DOHH2 (cell line): ENCODE measurements at regions not wholly inside any gene's neighbourhood (a gene's known extent, or its start where the extent isn't known, plus 50 kb on each side); places are given as distances from the start of the nearest gene placed in this dataset.

Source experiments
- EZH2phosphoT487 ChIP-seq: fragments of 200-600 bp; sonication (generic); IDR thresholded peaks from 2 replicates; pipeline ENCODE4 v1.6.1; 2017; ENCODE audit warnings: borderline replicate concordance, mild to moderate bottlenecking, antibody characterized with exemption, low read length, moderate library complexity, mixed read lengths
- TF ChIP-seq, protein P1 (sequence below): fragments of 200-600 bp; sonication (generic); IDR thresholded peaks from one replicate; pipeline ENCODE4 v1.5.1; 2014; ENCODE audit warnings: antibody characterized with exemption, mild to moderate bottlenecking, low read depth, low read length; ENCODE audit not compliant: poor library complexity, severe bottlenecking

DNA sequence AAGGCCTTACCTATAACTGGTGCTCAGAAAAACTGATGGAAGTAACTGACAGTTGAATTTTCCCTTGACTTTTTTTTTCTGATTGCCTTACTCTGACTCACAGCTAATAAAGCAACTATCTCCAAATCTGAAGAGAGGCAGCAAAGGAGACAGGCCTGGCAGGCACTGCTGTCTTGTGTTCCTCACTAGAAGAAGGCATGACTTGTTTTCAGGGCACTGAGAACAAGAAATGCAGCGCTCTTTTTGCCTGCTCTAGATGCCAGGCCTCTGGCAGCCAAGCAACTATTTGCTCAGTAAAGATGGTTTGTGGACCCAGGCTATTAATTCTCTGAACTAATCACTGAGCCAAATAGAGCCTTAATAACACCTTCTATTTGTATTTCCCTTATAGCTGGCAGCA lies 155.1 kb downstream of the PRDM13 start:
- TF ChIP-seq, protein P1, sequence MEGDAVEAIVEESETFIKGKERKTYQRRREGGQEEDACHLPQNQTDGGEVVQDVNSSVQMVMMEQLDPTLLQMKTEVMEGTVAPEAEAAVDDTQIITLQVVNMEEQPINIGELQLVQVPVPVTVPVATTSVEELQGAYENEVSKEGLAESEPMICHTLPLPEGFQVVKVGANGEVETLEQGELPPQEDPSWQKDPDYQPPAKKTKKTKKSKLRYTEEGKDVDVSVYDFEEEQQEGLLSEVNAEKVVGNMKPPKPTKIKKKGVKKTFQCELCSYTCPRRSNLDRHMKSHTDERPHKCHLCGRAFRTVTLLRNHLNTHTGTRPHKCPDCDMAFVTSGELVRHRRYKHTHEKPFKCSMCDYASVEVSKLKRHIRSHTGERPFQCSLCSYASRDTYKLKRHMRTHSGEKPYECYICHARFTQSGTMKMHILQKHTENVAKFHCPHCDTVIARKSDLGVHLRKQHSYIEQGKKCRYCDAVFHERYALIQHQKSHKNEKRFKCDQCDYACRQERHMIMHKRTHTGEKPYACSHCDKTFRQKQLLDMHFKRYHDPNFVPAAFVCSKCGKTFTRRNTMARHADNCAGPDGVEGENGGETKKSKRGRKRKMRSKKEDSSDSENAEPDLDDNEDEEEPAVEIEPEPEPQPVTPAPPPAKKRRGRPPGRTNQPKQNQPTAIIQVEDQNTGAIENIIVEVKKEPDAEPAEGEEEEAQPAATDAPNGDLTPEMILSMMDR: no peak
- TF ChIP-seq EZH2phosphoT487: no peak
